Activated CD4-positive, alpha-beta T cell treated with anti-CD3 and anti-CD28 coated beads for 48 hours (primary cell): ENCODE measurements at regions not wholly inside any gene's neighbourhood (a gene's known extent, or its start where the extent isn't known, plus 50 kb on each side); places are given as distances from the start of the nearest gene placed in this dataset.
"Not testable (repeated sequence)": the region's sequence is repeated elsewhere in the genome, so short reads cannot be mapped to it uniquely, and the experiment has no call there.

Experiments
- DNase-seq: peaks from one replicate; pipeline ENCODE4 v3.0.0-alpha.2; 2020

DNA sequence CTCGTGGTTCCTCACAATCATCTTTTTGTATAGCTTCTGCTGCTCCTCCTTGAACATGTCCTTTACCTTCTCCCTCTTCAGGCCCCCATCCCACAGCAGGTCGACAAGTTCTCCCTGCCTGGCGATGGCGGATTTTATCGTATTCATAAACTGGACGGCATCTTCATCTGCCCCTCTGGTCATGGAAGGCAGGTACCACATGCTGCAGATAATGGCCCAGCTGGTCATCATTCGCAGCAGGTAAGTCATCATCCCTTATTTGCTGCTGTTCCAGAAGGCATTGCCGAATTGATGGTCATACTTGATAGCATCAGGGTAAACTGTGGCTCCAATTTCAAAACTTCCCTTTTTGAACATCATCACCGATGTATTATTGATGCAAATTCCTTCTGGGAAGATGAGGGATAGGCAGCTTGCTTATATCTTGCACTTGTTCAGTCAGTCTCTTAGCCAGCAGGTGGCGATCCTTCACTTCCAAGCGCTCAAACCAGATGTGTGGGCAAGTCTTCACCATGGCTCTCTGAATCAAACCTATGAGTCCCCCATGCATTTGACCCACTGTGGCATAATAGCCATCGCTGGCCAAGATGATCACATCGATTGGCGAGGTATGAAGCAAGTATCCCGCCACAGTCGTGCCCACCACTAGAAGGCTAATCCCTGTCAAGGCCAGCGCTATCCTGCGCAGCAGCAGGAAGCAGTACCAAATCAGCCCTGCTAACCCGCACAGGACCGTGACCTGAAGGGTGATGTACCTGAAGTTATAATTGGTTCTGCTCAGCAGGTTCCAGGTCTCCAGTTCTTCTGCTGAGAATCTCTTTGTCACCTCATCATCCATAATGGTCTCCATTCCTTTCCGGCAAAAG lies 381.5 kb upstream of the STXBP6 start:
- peak; percentile 4 for DNase-seq

DNA sequence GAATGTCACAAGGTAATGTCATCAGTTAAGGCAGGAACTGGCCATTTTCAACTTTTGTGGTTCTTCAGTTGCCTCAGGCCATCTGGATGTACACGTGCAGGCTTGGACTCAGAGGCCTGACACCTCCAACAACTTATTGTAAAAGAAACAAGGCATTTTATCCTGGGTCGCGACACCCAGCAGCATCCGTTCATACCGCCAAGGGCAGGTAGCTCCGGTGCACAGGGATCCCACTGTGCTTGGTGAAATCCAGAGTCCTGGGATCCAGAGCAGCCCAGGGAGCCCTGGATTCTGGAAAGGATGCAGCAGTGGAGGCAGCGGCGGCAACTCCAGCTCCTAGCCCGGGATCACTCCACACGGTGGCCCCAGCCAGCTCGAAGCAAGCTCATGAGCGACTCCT lies 380.9 kb upstream of the STXBP6 start:
- no peak for DNase-seq

DNA sequence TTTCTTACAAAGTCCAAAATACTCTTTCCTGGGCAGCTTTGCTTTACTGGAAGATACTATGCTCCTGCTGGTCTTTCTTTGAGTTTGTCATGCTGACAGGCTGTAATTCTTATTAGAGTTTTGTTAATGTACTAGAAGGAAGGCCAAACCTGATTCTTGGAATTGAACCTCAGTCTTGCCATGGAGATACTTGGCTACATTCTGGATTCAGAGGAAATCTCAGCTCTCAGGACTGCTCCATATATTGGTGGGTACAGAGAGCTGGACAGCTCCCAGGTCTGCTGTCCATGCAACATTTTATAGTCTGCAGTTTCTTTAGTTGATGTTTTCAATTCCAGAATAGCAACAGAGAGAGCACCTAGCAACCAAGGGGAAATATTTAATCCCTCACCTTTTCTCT lies 363.1 kb upstream of the STXBP6 start:
- no peak for DNase-seq

DNA sequence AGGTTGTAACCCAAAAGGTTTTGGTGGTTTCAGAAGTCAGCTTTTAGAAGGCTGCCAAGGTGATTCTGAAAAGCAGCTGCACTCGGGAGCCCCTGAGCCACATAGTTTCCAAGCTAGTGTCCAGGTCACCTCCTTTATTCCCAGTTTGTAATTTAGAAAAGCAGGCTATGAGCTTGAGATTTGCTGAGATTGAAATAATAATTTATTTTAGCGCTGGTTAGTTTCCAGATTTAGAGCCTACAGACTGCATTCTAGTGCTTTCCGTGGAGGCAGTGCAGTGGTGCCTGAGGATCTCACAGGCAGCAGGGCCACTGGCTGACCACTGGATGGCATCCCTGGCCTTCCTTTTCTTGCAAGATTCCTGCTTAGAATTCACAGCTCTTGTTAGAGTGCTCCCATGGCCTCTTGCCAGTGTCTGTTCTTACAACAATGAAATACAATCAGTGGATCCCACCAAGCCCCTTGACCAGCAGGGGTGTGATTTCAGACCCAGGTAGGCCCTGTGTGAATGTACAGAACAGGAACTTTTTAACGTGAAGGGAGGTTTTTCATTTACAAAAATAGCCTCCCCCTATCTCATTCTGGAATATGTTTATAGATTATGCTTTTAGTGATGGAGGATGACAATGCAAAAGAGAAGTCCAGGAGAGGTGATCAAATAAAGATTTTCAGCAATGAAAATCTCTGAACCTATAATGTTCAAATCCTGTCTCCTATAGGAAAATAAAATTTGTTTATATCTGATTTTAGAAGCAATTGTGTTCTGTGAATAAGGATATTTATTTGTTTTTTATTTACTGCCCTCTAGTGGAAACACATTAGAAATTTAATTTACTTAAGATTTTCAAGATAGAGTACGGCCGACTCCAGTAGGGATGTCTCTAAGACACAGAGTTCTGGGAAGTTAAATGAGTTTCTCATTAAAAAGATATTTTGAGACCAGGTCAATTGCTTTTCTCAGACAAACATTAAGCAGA lies 362.1 kb upstream of the STXBP6 start:
- no peak for DNase-seq

DNA sequence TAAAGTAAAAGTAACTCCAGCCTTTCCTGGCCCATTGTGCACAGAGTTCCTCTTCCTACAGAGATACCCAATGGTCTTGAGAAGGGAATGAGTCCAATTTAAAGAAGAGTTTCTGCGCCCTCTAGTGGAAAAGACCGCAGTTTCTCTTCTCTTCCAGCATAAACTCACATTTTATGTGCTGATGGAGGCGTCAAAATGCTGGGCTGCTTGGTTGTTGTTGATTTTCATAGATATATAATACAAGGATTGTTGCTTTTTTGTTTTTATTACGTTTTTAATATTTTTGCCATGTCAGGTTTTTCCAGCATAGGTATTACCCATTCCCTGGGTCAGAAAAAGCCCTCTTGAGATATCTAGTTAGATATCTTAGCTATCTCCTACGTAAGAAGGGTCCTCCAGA lies 356.9 kb upstream of the STXBP6 start:
- DNase-seq, result peak; percentile 28

DNA sequence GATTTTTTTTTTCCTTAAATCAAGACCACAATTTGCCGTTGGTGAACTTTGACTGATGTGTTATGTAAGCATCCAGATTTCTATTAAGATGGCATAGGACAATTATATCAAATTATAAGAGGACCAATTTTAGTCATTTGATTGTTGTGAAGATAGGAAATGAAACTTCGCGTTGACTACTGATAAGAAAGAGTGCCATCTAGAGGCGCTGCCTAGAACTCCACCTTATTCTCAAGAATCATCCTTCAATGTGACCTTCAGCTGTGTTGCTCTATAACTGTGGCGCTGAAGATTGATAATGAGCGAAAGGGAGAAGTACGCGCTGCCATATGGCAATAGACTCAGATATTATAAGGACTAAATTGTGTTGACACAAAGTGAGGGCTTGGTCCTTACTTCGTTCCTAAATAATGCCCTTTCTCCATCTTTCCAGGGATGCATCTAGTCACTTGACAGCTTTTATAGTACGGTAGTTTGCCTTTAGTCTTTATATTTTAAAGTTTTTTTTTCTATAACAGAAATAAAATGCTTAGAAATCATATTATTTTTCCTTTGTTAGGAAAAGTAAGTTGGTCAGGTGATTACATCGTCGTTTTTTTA lies 350.8 kb upstream of the STXBP6 start:
- peak; percentile 60 for DNase-seq

DNA sequence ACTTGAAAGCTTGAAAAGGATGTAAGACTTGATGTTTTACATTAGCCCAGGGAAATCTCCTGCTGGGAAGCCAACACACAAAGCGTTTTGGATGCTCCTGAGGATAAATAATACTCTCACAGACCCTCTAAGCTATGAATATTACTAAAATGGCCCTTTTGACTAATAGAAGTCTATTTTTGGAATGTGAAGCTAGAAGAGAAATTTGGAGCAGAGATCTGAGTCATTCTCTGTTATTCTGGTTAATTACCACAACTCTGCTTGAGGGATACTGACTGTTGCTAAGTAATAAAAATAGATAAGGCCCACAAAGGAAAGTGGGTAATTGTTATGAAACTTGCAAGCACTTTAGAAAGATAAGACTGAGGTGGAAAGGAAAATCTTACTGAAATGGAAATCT lies 346.2 kb upstream of the STXBP6 start:
- no peak for DNase-seq

DNA sequence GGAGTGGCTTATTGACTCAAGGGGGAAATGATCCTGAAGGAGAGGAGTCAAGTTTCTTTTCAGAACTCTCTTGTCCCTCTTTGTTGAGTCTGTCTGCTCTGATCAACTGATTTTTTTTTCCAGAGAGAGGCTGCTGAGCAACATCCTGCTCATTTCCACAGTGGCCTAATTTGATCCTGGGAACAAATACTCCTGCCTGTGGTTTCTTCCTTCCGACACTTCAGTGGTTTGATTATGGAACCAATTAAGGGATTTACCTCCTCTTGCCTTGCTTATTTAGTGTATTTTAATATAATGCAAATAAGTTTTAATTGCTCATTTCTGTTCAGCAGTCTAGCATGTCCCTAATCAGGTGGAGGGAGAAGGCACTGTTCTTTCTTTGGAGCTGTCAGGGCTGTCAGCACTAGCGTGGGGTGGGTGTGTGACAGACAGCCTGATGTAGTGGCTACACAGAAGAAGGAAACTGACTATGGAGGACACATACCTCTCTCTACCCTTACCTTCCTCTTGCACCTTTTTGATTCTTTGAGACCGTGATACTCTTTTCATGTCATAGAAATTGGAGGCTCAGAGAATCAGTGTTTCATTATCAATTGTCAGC lies 344.9 kb upstream of the STXBP6 start:
- DNase-seq, result no peak

DNA sequence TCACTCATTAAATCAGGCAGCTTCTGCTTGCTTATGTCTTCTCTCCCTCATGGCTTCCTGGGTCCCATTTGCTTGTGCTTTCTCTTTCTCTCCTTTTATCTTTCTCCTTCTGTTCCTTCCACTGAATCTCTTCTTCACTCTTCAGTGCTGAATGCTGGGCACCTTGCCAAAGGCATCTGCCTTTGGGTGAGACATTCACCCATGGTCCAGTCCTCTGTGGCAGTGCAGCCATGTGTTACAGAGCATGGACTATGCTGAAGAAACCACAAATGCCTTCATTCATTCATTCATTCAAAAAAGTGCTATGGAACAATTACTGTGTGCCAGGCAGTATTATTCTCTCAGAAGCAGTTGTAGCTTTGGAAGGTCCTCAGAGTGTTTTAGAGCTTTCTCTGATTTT lies 344.4 kb upstream of the STXBP6 start:
- no peak for DNase-seq

DNA sequence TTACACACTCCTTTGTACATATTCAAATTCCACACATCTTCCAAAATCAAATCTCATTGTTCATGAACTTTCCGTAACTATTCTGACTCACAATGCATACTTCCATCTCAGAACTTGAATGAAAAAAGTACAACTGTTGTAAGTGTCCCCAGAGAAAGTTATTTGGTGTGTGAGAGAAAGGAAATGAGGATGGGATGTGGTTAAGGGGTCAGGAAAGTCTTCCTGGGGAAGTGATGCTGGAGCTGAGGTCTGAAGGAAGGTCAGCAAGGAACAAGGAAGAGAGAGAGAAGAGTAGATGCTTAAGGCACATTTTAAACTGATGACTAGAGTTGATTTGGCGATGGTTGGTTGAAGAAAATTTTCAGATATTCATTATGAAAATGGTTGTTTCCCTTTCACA lies 340.0 kb upstream of the STXBP6 start:
- DNase-seq, result no peak

DNA sequence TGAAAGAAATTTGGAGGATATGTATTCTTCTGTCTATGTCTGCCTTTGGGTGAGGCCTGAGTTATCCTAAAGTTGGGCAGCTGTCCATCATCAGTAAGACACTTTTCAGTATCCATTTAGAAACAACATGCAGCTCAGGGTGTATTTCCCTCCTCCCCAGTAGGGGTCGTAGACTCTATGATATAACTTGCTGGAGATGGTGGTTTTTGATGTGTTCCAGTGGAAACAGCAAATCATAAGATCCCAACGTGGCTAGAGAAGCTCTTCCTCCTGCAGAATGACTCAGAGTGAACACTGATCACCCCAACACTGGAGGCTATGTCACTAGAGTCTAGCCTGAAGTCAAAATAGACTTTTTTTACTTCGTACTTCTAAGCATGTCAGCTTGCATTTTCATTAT lies 331.6 kb upstream of the STXBP6 start:
- peak; percentile 2 for DNase-seq

DNA sequence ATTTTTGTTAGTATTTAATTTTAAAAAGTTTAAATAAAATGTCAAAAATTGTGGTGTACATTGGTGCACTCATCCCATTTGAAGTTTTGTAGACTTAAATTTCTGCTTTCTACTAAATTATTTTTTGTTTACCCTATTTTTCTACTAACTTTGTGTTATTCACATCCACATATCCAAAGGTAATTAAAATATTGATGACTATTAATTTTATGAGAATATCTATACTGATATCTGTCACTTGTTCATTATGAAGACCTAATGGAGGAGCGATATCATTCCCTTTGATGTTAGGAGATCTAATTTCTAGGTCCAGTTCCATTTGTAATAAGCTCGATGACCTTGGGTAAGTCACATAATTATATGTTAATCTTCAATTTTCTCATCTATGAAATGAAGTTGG lies 325.7 kb upstream of the STXBP6 start:
- no peak for DNase-seq

DNA sequence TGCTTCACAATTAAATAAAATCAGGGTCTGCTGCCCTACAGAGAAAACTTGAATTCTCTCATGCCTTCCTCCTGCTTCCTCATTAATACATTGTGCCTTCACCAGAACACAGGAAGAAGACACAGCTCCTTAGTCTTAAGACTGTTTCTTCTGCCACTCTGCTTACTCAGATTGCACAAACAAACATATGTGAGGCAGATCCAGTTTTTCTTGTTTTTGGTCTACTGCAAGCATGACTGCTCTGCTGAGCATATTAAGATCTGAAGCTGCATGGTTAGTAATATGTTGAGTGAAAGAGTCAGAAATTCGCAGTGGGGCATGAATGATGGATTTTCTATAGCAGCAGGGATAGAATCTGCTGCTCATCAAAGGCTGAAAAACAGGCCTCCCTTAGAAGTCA lies 321.1 kb upstream of the STXBP6 start:
- DNase-seq, result no peak

DNA sequence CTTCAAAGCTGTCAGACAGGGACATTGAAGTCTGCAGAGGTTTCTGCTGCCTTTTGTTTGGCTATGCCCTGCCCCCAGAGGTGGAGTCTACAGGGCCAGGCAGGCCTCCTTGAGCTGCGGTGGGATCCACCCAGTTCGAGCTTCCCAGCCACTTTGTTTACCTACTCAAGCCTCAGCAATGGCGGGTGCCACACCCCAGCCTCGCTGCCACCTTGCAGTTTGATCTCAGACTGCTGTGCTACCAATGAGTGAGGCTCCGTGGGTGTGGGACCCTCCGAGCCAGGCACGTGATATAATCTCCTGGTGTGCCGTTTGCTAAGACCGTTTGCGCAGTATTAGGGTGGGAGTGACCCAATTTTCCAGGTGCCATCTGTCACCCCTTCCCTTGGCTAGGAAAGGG lies 320.1 kb upstream of the STXBP6 start:
- not testable (repeated sequence) for DNase-seq

DNA sequence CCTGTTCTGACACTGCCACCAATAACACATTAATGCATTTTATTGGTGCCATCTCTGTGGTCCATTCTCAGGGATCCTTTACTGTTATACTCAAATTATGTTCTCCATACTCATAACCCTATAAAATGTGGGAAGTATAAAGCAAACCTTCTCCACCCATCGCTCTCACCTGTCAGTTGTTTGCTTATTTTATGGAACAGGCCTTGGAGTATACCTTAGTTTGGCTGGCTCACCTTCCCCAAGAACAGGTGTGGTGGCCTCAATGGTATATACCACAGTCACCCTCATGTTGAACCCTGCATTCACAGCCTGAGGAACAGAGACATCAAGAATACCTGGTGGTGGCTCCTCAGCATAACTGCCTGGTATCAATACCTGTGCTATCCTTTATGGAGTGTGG lies 308.4 kb upstream of the STXBP6 start:
- no peak for DNase-seq

DNA sequence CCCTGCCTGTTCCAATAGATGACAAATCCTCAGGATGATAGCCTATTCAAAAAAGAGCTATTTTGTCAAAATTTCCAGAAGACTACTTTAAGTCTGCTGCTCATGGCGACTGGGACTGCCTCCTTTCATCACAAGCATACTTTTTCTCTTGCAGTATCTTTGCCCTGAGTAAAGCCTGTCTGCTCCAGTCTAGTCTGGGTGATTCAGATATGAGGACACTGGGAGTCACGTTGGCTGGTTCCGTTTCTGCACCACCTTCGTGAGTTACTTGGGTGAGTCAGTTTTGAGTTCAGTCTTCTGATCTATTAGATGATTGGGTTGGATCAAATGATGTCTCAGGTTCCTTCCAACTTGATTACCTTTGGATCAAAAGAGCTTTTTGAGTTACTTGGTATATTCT lies 301.3 kb upstream of the STXBP6 start:
- DNase-seq, result no peak

DNA sequence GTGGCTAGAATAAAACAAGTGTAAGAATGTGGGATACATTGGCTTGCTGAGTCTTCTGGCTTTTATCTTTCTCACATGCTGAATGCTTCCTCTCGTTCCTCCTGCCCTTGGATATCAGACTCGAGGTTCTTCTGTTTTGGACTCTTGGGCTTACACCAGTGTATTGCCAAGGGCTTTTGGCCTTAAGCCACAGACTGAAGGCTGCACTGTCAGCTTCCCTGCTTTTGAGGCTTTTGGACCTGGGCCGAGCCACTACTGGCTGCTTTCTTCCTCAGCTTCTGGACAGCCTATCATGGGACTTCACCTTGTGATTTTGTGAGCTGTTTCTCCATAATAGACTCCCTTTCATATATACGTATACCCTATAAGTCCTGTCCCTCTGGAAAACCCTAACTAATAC lies 300.9 kb upstream of the STXBP6 start:
- no peak for DNase-seq

DNA sequence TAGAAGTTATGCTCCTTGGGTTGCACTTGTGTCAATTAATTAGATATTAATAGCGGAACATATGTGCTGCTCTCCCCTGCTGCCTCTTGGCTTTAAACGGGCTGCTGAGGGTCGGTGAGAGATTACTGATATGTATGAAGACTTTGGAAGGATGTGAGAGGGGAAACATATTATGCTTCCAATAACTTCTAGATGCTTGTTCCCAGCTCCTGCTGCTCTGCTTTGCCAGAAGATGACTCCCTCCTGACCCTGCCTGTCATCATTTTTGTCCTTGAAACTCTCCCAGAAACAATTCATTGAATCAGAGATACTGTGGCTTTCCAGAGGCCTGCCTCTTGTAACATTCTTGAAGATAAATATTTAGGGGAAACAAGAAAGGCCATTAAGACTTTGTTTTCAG lies 300.1 kb upstream of the STXBP6 start:
- no peak for DNase-seq

DNA sequence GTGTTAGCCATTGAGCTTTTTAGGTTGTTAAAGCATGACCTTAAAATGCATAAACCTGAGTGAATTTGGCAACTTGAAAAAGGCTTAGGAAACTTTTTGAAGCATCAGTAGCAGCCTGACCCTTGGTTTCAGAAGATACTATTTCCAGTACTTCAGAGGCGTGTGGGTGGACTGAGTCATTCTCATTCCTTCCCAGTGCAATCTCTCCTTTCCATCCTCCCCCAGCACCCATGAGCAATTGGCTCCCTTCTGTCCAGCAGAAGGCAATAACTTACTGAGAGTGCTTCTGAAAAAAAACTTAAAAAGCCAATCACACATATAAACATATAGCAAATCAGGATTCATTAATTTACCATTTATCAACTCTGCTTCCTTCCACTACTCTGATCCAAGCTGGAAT lies 299.3 kb upstream of the STXBP6 start:
- peak; percentile 2 for DNase-seq

DNA sequence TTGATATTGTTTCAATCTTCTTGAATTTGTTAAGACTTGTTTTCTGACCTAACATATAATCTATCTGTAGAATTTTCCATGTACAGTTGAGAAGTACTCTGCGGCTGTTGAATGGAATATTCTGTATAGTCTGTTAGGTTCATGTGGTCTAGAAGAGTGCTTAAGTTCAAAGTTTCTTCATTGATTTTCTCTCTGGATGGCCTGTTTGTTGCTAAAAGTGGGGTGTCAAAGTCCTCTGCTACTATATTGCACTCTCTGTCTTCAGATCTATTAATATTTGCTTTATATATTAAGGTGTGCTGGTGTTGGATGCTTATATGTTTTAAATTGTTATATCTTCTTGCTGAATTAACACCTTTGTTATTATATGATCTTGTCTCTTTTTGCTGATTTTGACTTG lies 290.9 kb upstream of the STXBP6 start:
- no peak for DNase-seq

DNA sequence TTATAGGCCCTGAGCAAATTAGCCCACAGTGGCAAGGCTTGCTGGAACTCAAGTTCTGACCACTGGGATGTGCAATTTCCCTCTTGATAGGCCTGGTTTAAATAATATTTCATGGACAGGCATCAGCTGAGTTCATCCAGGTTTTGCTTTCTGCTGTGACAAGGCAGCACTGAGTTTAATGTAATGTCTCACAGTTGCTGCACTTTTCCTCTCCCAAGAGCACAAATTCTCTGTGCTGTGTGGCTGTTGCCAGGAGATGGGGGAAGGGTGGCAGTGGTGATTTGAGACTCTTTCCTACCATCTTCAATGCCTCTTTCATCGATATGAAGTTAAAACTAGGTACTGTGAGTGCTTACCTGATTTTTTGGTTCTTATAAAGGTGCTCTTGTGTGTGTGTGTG lies 272.8 kb upstream of the STXBP6 start:
- no peak for DNase-seq

DNA sequence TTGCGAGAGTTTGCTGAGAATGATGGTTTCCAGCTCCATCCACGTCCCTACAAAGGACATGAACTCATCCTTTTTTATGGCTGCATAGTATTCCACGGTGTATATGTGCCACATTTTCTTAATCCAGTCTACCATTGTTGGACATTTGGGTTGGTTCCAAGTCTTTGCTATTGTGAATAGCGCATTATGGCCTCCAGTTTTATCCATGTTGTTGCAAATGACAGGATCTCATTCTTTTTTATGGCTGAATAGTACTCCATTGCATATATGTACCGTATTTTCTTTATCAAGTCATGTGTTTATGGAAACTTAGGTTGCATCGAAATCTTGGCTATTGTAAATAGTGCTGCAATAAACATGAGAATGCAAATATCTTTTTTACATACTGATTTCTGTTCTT lies 266.1 kb upstream of the STXBP6 start:
- DNase-seq, result not testable (repeated sequence)

DNA sequence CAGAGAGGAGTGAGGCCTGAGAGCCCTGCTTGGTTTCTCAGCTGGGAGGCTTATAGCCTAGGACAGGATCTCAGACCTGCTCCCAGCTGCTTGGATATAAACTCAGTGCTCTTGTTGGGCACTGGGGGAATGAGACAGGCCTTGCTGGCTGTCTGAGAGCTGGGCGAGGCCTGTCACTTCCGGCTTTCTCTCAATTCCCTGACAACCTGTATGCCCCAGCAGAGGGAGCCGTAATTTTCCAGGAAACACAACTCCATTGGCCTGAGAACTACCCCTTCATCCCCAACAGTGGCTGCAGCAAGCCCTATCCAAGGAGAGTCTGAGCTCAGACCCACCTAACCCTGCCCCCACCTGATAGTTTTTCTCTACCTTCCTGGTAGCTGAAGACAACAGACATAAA lies 258.3 kb upstream of the STXBP6 start:
- no peak for DNase-seq
